Bone marrow (tissue), 2 donors: ENCODE measurements at regions not wholly inside any gene's neighbourhood (a gene's known extent, or its start where the extent isn't known, plus 50 kb on each side); places are given as distances from the start of the nearest gene placed in this dataset.
"Not testable (repeated sequence)": the region's sequence is repeated elsewhere in the genome, so short reads cannot be mapped to it uniquely, and the experiment has no call there.

Experiments
- DNase-seq, 2 donors: peaks; one replicate each; lab custom pipeline; 2025; lab: John Stamatoyannopoulos, UW

DNA sequence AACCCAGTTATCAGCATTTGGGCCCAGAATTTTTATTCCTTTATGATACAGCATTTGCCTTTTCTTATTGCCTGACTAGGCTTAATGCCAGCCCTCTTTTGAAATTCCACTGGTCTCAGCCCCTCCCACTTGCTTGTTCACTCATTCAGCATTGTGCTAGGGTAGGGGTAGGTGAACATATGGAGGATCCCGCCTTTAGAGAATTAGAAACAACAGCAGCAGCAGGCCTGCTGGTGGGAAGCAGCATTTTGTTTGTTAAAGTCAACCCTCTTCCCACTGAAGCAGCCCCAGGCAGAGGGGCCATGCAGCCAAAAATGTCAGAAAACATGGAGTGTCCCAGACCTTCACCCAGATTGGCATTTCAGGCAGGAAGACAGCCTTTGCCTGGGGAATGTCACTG, 1355.2 kb downstream of the CDH8 start:
- no peak for DNase-seq

DNA sequence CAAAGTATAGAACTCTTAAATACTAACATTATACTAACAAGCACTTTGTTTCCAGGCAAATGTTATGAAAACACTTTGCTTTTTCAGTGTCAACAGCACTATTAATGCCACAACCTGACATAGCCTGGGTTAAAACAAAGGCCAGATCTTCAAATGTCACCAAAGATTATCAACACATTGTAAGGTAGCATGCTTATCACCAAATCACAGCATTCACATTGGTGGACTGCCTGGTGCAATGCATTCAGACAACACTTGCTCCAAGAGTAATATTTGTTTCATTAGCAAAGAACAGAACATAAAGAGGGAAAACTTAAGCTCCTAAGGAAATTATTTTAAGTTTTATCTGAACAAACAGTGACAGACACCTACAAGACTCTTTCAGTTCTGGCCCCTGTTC, 1361.2 kb downstream of the CDH8 start:
- no peak for DNase-seq

DNA sequence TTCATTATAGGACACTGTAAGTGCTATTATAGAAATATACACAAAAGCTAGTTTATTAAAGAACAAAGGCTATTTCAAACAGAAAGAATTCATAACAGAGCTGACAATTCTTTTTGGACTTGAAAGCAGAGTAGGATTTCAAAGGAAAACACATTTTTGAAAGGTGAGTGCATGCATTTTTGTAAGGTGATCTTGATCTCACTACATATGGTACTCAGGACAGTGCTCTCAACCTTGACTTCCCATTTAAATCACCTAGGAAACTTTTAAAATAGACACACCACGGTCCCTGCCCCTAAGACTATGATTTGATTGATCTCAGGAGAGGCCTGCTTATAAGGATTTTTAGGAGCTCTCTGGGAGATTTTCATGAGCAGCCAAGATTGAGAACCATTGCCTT, 1362.0 kb downstream of the CDH8 start:
- no peak for DNase-seq

DNA sequence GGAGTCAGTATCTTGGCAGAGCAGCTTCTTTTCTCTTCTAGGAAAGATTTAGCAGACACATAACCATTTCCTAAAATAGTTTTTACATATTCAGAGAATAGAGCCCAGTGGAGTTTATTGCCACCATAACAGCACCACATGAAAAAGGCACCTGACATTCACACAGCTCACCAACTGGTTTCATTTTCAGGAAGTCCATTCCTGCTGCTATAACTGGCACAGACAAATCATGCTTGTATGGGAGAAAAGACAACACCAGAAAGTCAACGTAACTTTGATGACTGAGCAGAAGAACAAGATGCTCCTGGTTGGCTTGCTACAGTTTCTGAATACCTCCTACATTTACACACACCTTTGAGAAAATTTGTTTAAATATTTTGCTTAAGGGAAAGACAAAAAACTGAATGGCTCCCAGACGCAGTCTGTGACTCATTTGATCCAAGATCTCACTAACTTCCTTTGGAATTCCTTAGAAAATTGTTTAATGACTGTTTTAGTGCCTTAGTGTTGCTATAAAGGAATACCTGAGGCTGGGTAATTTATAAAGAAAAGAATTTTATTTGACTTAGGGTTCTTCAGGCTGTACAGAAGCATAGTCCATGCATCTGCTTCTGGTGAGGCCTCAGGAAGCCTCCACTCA, 1380.6 kb downstream of the CDH8 start:
- DNase-seq: no peak

DNA sequence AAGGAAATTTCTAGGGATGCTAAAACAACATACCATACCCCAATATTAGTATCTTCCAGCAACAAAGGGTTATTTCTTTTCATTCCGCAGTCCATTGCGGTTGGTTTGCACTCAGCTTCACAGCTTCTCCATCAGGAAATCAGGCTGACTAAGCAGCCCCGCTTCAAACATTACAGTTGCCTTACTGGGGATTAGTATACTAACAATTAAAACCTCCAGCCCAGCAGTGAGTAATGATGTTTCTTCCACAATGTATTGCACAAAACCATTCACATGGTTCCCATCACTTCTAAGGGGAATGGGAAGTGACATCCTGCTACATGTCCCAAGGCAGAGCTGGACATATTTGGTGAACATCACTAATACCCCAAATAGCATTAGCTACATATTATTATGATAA, 1384.9 kb downstream of the CDH8 start:
- DNase-seq: no peak

DNA sequence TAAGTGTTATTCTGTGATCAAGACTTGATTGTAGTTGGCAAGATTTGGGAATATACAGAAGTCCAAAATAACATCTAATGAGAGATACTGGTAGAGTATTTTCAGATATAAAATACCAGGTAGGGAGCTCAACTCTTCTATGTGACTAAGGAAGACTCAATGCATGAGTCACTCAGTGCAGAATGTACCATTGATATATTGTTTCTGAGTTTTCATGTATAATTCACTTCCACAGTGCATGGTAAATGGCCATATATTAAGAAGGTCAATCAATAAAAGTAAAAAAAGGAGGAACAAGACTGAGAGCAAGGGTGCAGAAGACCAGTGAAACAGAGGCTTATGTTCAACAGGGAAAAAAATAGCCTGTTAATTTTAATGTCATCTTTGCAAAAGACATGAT, 1387.9 kb downstream of the CDH8 start:
- no peak for DNase-seq

DNA sequence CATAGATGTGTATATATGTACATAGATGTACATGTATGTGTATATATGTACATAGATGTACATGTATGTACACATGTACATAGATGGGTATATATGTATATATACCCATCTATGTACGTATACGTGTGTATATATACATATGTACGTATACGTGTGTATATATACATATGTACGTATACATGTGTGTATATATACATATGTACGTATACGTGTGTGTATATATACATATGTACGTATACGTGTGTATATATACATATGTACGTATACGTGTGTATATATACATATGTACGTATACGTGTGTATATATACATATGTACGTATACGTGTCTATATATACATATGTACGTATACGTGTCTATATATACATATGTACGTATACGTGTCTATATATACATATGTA, 1388.8 kb downstream of the CDH8 start:
- DNase-seq: not testable (repeated sequence)

DNA sequence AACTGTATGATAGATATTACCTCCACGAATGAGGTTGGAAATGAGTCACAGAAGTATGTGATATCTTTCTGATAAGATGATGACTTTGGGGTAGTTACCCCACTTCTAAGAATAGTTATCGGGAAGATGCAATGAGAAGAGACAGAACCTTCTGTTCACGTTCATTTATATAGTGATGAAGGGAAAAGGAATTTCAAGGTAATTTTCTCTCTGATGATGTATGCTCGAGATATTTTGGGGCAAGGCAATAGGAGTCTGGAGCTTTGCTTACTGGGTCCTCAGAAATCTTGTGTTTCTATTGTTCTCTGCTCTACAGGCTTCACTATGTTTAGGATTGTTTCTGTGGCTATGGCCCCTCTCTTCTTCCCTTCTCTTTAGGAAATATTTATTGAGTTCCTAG, 1389.6 kb downstream of the CDH8 start:
- DNase-seq: no peak

DNA sequence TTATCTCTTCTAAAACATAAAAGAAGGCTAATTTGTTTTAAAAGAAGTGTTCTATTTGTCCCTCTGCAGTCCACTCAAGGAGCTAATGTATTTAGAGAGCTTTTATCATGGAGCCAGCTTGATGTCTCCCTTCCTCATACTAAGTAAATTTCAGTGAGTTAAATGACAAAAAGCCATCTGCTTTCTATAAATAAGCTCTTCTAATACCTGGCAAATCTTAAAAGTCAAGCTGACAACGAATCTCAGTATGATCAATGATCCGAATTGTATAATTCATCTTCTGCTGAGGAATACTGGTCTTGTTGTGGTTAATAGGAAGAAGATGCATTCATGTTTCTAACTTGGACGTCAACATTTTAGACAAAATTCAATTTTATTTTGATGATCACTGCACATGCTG, 1390.7 kb downstream of the CDH8 start:
- DNase-seq: no peak

DNA sequence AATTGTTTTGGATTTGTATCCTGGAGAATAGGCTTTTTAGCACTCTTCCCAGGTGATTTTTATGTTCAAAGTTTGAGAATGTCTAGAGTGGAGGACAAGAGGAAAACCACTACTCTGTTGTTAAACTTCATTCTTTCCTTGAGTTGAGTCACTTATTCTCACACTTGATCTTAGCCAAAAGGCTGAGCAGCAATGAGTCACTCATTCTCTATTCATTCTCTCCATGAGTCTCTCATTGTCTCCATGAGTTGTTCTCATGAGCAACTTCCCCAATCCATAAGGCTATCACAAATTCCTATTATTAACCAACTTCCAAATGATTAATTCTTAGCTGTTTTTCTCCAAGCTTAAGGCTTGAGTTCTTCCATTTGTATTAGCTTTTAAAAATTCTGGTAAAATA, 1393.3 kb downstream of the CDH8 start:
- no peak for DNase-seq

DNA sequence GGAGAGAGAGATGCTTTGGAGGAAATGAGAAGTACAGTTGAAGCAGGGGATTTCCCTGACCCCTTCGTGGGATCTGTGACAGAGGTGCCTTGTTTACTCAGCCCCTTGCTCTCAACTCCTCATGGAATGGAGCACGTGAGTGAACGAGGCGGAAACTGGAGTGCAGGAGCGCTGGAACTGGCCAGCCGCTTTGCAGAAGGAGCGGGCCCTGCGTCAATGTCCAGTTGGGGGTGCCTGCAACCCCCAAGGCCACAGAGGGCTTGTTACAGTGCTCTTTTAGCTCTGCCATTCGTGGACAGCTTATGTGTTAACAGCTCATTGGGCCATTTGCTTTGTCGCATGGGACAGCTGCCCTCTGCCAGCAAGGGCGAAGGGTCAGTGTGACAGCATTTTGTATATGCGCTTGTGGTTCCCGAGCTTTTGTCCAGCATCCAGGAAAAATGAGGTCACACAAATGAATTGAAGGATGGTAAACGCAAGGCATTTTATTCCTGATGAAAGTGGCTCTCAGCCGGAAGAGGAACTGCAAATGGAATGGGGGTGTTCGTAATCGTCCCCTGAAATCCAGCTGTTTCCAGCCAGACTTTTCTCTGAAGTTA, 1395.1 kb downstream of the CDH8 start:
- no peak for DNase-seq

DNA sequence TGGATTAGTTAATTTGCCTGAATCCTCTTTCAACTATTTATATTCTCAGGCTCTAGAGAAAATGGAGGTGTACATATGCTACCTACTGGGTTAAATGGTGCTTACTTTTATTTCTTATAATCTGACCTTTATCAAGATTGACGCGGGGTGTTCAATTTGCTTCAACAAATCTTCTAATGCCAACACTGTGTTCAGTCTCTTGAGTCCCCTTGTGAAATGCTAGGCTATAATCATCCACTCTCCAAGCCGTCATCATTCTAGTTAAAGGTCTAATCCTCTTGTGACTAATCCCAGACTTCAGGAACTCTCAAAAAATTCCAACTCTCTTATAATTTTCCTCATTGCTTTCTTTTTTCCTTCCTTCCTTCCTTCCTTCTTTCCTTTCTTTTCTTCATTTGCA, 1396.2 kb downstream of the CDH8 start:
- DNase-seq: no peak

DNA sequence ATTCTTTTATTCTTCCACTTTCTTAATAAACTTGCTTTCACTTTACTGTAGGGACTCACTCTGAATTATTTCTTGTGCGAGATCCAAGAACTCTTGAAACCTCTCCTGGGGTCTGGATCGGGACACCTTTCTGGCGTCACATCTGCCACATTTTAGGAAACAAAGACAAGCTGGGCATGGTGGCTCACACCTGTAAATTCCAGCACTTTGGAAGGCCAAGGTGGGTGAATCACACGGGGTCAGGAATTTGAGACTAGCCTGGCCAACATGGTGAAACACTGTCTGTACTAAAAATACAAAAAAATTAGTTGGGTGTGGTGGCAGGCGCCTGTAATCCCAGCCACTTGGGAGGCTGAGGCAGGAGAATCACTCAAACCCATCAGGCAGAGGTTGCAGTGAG, 1399.6 kb downstream of the CDH8 start:
- not testable (repeated sequence) for DNase-seq

DNA sequence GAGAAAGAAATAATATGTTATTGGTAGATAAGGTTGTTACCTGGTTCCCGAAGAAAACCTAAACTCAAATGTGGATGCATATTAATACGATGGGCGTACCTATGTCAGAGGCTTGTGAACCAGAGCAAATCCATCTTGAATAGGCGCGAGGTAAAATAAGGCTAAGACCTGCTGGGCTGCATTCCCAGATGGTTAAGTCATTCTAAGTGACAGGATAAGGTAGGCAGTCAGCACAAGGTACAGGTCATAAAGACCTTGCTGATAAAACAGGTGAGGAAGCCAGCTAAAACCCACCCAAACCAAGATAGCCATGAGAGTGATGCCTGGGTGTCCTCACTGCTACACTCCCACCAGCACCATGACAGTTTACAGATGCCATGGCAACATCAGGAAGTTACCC, 1400.1 kb downstream of the CDH8 start:
- DNase-seq: no peak

DNA sequence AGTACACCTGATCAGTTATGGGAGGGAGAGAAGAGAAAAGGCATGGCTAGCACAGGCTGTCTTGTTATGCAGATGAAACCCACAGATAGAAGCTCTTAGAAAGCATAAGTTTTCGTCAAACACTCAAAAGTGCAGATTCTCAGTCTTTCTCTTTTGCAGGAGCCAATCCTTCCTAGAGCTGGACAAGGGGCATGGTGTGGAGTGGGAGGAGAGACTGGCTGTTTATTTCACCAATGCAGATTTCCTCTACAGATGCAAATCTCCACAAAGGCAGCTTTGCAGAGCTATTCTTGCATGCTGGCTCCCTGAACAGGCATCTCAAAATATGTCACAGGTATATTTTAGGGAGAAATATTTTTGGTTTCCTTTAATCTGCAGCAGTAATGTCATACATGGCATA, 1400.7 kb downstream of the CDH8 start:
- no peak for DNase-seq

DNA sequence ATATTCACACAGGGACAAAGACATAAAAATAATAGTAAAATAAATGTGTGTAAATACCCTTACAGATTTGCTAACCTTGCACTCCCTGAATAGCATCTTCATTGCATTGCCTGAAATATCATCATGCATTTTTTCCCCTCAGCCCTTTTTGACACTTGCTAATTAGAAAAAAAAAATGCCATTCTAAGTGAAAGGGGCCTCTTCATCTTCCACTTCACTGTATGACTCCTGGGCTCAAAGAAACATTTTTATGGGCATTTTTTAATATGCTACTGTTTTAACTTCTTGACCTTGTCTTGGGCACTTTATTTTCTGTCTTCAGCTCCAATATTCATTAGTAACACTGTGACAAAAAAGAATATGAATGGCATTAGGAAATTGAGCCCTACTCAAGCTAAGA, 1424.4 kb downstream of the CDH8 start:
- DNase-seq: no peak

DNA sequence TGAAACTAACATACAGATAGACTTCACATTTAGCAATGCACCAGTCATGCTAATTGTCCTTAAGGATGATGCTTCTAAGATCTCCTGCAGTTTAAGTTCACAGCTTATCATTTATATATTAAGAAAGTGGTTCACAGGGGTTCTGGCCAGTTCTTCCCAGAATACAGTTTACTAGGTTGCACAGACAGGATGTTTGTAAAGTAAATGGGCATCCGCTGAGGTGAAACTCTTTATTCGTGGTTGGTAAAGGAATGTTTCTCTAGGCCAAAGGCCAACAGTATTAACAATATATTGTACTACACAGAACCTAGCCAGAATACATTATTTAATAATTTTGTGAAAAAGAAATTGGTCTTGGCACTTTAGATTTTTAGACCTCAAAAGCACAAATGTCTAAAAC, 1427.3 kb downstream of the CDH8 start:
- no peak for DNase-seq

DNA sequence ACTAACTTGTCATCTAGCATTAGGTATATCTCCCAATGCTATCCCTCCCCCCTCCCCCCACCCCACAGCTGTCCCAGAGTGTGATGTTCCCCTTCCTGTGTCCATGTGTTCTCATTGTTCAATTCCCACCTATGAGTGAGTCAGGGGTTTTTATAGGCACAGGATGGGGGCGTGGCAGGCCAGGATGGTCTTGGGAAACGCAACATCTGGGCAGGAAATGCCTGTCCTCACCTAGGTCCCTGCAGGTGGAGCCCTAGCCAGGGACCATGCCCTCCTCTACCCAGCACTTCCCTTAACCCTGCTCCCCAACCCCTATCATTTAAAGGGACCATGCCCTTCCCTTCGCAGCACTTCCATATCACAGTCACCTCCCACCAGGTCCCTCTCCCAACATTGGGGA, 1430.6 kb downstream of the CDH8 start:
- DNase-seq: not testable (repeated sequence)

DNA sequence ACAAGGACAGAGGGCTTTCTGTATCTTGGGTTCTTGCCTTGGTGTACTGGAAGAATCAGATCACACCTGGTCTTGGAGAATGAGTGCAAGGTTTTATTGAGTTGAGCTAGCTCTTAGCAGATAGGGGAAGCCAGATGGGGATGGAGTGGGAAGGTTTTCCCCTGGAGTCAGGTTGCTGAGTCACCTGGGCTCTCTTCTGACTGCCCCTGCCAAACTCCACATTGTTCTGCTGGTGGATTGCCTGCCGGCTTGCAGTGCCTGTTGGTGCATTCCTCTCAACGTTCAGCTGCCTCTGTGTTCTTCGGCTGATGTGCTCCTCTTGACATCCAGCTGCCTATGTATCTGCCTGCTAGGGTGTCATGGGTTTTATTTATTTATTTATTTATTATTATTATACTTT, 1431.1 kb downstream of the CDH8 start:
- DNase-seq: no peak

DNA sequence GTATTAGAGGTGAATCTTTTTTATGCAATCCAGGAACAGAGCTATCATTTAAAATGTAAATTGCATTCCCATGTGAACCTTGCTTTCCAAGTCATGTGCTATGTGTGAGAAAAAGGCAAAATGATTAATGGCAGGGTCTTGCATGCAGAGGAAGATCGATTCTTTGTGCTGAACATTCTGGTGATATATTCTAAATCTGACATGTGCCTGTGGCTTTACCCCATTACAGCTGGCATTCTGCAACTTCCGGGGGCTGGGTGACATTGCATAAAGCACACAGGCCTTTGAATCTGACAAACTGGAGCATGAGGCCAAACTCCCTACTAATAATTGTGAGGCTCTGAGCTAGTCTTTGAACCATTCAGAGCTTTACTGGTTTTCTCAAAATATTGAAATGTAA, 1449.7 kb downstream of the CDH8 start:
- DNase-seq: no peak

DNA sequence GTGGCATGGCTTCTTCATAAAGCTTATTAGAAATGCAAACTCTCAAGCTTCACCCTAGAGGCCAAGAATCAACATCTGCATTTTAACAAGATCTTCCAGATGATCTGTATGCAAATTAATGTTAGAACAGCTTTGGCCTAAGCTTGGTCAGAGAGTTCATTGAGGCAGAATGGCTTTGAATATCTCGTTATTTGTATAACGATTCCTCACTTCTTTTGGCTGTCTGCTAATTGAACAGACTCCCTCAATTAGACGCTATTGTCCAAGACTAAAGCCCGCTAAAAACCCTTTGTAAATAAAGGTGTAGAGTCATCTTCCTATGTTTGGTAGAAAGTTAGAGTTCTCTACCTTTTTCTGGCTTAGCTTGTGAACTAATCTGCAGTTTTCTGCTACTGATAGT, 1453.7 kb downstream of the CDH8 start:
- no peak for DNase-seq

DNA sequence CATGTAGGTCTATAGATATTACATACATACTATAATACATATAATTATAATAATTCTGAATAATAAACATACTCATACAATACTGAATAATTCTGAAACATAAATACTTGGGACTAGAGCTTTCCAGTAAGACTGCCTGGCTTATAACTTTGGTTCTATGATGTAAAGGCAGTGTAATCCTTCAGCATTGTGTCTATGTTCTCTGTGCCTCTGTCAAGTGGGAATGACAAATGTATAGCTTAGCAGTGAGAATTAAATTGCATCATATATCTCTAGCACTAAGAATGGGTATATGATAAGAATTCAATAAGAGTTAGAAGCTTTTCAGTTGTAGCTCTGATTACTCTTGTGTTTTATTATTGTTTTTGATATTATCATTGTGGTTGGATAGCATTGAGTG, 1469.3 kb downstream of the CDH8 start:
- DNase-seq: no peak

DNA sequence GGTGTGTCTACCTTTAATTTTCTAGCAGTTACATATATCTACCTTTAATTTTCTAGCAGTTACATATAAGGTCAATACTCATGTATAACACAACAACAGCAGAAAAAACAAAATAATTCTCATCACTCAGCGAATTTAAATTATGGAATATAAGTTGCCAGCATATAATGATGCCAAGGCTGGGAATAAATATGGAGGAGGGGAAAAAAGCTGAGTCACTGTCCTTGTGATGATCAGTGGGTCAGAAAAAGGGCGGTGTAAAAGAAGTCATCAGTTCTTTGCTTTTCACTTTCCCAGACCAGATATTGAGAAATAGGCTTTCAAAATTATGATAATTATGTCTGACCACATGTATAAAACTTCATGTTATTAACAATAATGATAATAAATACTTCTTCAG, 1471.7 kb downstream of the CDH8 start:
- DNase-seq: no peak

DNA sequence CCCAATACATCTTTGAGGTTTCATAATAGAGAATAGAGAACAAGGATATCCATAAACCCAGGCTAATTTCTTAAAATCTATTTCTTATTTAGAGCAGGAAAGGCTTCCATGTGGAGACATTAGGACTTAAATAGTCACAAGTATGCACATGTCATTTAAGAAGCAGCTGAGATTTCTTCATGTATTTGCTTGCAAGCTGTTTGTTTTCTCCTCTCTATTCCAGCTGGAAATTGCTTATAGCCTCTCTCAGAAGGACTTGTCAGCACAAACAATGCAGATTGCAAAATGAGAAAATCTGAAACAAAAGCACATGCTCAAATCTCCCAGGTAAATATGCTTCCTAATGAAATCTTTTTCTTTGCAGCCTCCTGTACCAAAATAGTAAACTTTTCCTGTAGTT, 1473.1 kb downstream of the CDH8 start:
- DNase-seq: no peak
